NCI-H524 treated with DMSO at 0.1 percent for 48 hours (cell line): ENCODE measurements at regions not wholly inside any gene's neighbourhood (a gene's known extent, or its start where the extent isn't known, plus 50 kb on each side); places are given as distances from the start of the nearest gene placed in this dataset.
A peak's percentile ranks its signal among the peaks of the same experiment; 100 is the strongest.
"Not testable (repeated sequence)": the region's sequence is repeated elsewhere in the genome, so short reads cannot be mapped to it uniquely, and the experiment has no call there.

Source experiments
- DNase-seq: peaks from one replicate; lab custom pipeline; 2025; lab: John Stamatoyannopoulos, UW

GRCh38 chr13:33554919-33555791 lies 262.8 kb upstream of the RFC3 start:
- no peak for DNase-seq

GRCh38 chr13:33556828-33557227 lies 261.1 kb upstream of the RFC3 start:
- no peak for DNase-seq

GRCh38 chr13:33560726-33561125 lies 257.2 kb upstream of the RFC3 start:
- no peak for DNase-seq

GRCh38 chr13:33561627-33562026 lies 256.3 kb upstream of the RFC3 start:
- no peak for DNase-seq

- DNase-seq = no peak
These were observed 246.3 kb upstream of the RFC3 start for GRCh38 chr13:33571618-33572017.

GRCh38 chr13:33572322-33572721 lies 245.6 kb upstream of the RFC3 start:
- not testable (repeated sequence) for DNase-seq

- no peak for DNase-seq
These were observed 242.6 kb upstream of the RFC3 start for GRCh38 chr13:33575378-33575777.

- no peak for DNase-seq
These were observed 240.9 kb upstream of the RFC3 start for GRCh38 chr13:33577007-33577406.

GRCh38 chr13:33578786-33579185 lies 239.2 kb upstream of the RFC3 start:
- DNase-seq = no peak

GRCh38 chr13:33582121-33582520 lies 235.8 kb upstream of the RFC3 start:
- DNase-seq = no peak

- DNase-seq = no peak
These were observed 234.6 kb upstream of the RFC3 start for GRCh38 chr13:33583398-33583797.

- DNase-seq = no peak
These were observed 227.0 kb upstream of the RFC3 start for GRCh38 chr13:33590936-33591335.

- peak; percentile 85 for DNase-seq
These were observed 211.3 kb upstream of the RFC3 start for GRCh38 chr13:33606692-33607091.

- DNase-seq = no peak
These were observed 207.4 kb upstream of the RFC3 start for GRCh38 chr13:33610438-33611120.

- no peak for DNase-seq
These were observed 206.7 kb upstream of the RFC3 start for GRCh38 chr13:33611121-33611805.

- DNase-seq = no peak
These were observed 205.0 kb upstream of the RFC3 start for GRCh38 chr13:33612641-33613638.

- DNase-seq = peak; percentile 86
These were observed 202.5 kb upstream of the RFC3 start for GRCh38 chr13:33615436-33615835.

GRCh38 chr13:33616130-33616529 lies 201.8 kb upstream of the RFC3 start:
- no peak for DNase-seq

- peak; percentile 49 for DNase-seq
These were observed 200.9 kb upstream of the RFC3 start for GRCh38 chr13:33617055-33617454.

GRCh38 chr13:33624253-33624652 lies 193.7 kb upstream of the RFC3 start:
- DNase-seq = no peak

GRCh38 chr13:33624740-33625139 lies 193.2 kb upstream of the RFC3 start:
- DNase-seq = peak; percentile 45

- DNase-seq = no peak
These were observed 191.5 kb upstream of the RFC3 start for GRCh38 chr13:33626407-33626806.
